ENCODE measurements at regions not wholly inside any gene's neighbourhood (a gene's known extent, or its start where the extent isn't known, plus 50 kb on each side); places are given as distances from the start of the nearest gene placed in this dataset.

GRCh38 chr1:212217633-212218032 lies 67.6 kb upstream of the PPP2R5A start (continued):
- TF ChIP-seq CTCF (conservative IDR thresholded peaks at IDR 0.05; ENCODE audit: low read depth in 2 of 2): no peak
- no peak for TF ChIP-seq REST (IDR thresholded peaks at IDR 0.05; ENCODE audit: unreplicated experiment)
- TF ChIP-seq ZNF331 (CRISPR knock-in tag; IDR thresholded peaks at IDR 0.05; ENCODE audit: low read depth): no peak
- TF ChIP-seq JUNB (IDR thresholded peaks at IDR 0.05; ENCODE audit: unreplicated experiment): no peak

- no peak for ATAC-seq
- TF ChIP-seq POLR2AphosphoS5 (IDR thresholded peaks at IDR 0.05; ENCODE audit: low read depth): no peak
- TF ChIP-seq EZH2 (IDR thresholded peaks at IDR 0.05; ENCODE audit: low read depth, unreplicated experiment): no peak
- TF ChIP-seq, protein P1, sequence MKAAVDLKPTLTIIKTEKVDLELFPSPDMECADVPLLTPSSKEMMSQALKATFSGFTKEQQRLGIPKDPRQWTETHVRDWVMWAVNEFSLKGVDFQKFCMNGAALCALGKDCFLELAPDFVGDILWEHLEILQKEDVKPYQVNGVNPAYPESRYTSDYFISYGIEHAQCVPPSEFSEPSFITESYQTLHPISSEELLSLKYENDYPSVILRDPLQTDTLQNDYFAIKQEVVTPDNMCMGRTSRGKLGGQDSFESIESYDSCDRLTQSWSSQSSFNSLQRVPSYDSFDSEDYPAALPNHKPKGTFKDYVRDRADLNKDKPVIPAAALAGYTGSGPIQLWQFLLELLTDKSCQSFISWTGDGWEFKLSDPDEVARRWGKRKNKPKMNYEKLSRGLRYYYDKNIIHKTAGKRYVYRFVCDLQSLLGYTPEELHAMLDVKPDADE (IDR thresholded peaks at IDR 0.05): no peak
- no peak for TF ChIP-seq ZNF462 (CRISPR knock-in tag; IDR thresholded peaks at IDR 0.05)
- no peak for TF ChIP-seq ZNF331 (CRISPR knock-in tag; IDR thresholded peaks at IDR 0.05; ENCODE audit: low read depth)
- no peak for TF ChIP-seq NANOG (IDR thresholded peaks at IDR 0.05; ENCODE audit: borderline replicate concordance)
- no peak for TF ChIP-seq STAT1 (IDR thresholded peaks at IDR 0.05; ENCODE audit: unreplicated experiment)
- no peak for TF ChIP-seq CREB1 (CRISPR knock-in tag; IDR thresholded peaks at IDR 0.05; ENCODE audit: low read depth)
Measured at GRCh38 chr1:212218065-212218464, 67.1 kb upstream of the PPP2R5A start.

More at GRCh38 chr1:212218065-212218464, 67.1 kb upstream of the PPP2R5A start:
- Histone ChIP-seq H3K79me2 (replicated peaks; ENCODE audit: insufficient read depth) (no peaks in the 10 kb centered on the region), H2AFZ (no peak overlapping the region), H3K4me3 (no peak overlapping the region), H3K27ac (ENCODE audit: low read depth) (no peak overlapping the region), H3K4me1 (ENCODE audit: insufficient read depth) (0 out of 2 replicates have a peak, but pooled peaks cover 3% of the 10 kb centered on the region), H3K36me3 (ENCODE audit: insufficient read depth) (no peaks in the 10 kb centered on the region), H3K4me2 (no peak overlapping the region), H4K20me1 (replicated peaks; ENCODE audit: insufficient read depth) (no peaks in the 10 kb centered on the region), H3K27me3 (ENCODE audit: insufficient read depth) (no peaks in the 10 kb centered on the region), H3F3A (replicated peaks; ENCODE audit: low read depth) (no peaks in the 10 kb centered on the region), H3K9me2 (ENCODE audit: insufficient read depth) (no peaks in the 10 kb centered on the region)
- Mint-ChIP-seq H3K4me3 (no peak overlapping the region), H3K9me3 (no peaks in the 10 kb centered on the region), H3K27me3 (ENCODE audit: insufficient read depth, low read depth, poor library complexity) (peaks cover 3% of the 10 kb centered on the region), H3K27ac (no peak overlapping the region), H3K4me1 (peaks cover 25% of the 10 kb centered on the region), H3K36me3 (ENCODE audit: low read depth) (no peaks in the 10 kb centered on the region)
- DNase-seq (ENCODE audit: low spot score): no peak
